ENCODE measurements at regions not wholly inside any gene's neighbourhood (a gene's known extent, or its start where the extent isn't known, plus 50 kb on each side); places are given as distances from the start of the nearest gene placed in this dataset.

DNA sequence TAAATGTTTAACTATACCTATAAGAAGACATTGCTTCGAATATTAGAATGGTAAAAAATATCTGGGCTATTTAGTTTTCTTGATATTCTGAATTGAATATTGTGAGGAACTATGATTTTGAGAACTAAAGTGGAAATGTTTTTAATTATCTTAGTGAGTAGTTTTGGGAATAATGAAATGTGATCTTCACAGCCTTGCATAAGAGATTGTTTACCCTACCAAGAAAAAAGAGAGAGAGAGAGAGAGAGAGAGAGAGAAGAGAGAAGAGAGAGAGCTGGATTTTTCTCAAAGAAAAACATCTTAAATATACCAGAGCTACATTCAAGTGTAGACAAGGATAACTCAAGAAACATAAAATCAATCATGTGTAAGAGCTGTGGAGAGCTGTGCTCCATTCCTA lies 148.7 kb upstream of the MAD2L1 start:
- TF ChIP-seq CTCF (conservative IDR thresholded peaks at IDR 0.05) (no peak), EZH2 (IDR thresholded peaks at IDR 0.05; ENCODE audit: low read depth) (no peak)
